ENCODE measurements at regions not wholly inside any gene's neighbourhood (a gene's known extent, or its start where the extent isn't known, plus 50 kb on each side); places are given as distances from the start of the nearest gene placed in this dataset.

DNA sequence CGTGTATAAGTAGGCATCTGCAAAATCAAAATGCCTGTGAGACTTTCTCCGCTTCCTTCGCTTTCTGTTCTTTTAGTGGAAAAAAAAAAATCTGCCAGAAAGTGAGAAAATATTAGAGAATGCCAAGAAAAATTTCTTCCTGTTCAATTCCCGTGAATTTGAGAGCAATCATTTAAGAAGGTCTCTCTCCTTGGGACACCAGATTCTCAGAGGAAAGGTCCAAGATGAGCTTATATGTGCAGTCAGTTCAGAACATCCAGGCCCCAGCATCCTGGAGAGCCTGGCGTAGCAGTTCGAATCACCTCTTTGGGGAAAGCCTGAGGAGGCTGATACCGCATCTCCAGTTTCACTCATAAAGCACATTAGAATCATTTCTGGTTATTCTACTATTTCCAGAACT, 912.8 kb downstream of the GALC start:
- no peaks in the 10 kb centered on the region for H3K9me2 ChIP-seq (ENCODE audit: insufficient read depth)
- Mint-ChIP-seq H3K27me3 (ENCODE audit: insufficient read depth, low read depth, poor library complexity) (no peaks in the 10 kb centered on the region), H3K9me3 (no peaks in the 10 kb centered on the region), H3K27ac (no peak overlapping the region), H3K36me3 (ENCODE audit: low read depth) (no peaks in the 10 kb centered on the region), H3K4me1 (peaks cover 41% of the 10 kb centered on the region), H3K4me3 (no peak overlapping the region)
- no peak overlapping the region for H2AFZ ChIP-seq
- peaks cover 29% of the 10 kb centered on the region for H3K4me1 ChIP-seq (ENCODE audit: insufficient read depth)
- no peak overlapping the region for H3K27ac ChIP-seq (ENCODE audit: low read depth)
- no peak for DNase-seq (ENCODE audit: low spot score)
- no peaks in the 10 kb centered on the region for H3K27me3 ChIP-seq (ENCODE audit: insufficient read depth)
- H3K4me2 ChIP-seq: no peak overlapping the region
- no peak for ATAC-seq
- H3K4me3 ChIP-seq: no peak overlapping the region
- no peaks in the 10 kb centered on the region for H4K20me1 ChIP-seq (replicated peaks; ENCODE audit: insufficient read depth)
- H3F3A ChIP-seq (replicated peaks; ENCODE audit: low read depth): no peaks in the 10 kb centered on the region
- TF ChIP-seq CREB1 (CRISPR knock-in tag; IDR thresholded peaks at IDR 0.05; ENCODE audit: low read depth): no peak
- TF ChIP-seq JUNB (IDR thresholded peaks at IDR 0.05; ENCODE audit: unreplicated experiment): no peak
- no peak for TF ChIP-seq EZH2 (IDR thresholded peaks at IDR 0.05; ENCODE audit: low read depth, unreplicated experiment)
- no peak for TF ChIP-seq NANOG (IDR thresholded peaks at IDR 0.05; ENCODE audit: borderline replicate concordance)
- no peak for TF ChIP-seq ZNF331 (CRISPR knock-in tag; IDR thresholded peaks at IDR 0.05; ENCODE audit: low read depth)
- TF ChIP-seq STAT1 (IDR thresholded peaks at IDR 0.05; ENCODE audit: unreplicated experiment): no peak
- TF ChIP-seq POLR2AphosphoS5 (IDR thresholded peaks at IDR 0.05; ENCODE audit: low read depth): no peak
- TF ChIP-seq, protein P1, sequence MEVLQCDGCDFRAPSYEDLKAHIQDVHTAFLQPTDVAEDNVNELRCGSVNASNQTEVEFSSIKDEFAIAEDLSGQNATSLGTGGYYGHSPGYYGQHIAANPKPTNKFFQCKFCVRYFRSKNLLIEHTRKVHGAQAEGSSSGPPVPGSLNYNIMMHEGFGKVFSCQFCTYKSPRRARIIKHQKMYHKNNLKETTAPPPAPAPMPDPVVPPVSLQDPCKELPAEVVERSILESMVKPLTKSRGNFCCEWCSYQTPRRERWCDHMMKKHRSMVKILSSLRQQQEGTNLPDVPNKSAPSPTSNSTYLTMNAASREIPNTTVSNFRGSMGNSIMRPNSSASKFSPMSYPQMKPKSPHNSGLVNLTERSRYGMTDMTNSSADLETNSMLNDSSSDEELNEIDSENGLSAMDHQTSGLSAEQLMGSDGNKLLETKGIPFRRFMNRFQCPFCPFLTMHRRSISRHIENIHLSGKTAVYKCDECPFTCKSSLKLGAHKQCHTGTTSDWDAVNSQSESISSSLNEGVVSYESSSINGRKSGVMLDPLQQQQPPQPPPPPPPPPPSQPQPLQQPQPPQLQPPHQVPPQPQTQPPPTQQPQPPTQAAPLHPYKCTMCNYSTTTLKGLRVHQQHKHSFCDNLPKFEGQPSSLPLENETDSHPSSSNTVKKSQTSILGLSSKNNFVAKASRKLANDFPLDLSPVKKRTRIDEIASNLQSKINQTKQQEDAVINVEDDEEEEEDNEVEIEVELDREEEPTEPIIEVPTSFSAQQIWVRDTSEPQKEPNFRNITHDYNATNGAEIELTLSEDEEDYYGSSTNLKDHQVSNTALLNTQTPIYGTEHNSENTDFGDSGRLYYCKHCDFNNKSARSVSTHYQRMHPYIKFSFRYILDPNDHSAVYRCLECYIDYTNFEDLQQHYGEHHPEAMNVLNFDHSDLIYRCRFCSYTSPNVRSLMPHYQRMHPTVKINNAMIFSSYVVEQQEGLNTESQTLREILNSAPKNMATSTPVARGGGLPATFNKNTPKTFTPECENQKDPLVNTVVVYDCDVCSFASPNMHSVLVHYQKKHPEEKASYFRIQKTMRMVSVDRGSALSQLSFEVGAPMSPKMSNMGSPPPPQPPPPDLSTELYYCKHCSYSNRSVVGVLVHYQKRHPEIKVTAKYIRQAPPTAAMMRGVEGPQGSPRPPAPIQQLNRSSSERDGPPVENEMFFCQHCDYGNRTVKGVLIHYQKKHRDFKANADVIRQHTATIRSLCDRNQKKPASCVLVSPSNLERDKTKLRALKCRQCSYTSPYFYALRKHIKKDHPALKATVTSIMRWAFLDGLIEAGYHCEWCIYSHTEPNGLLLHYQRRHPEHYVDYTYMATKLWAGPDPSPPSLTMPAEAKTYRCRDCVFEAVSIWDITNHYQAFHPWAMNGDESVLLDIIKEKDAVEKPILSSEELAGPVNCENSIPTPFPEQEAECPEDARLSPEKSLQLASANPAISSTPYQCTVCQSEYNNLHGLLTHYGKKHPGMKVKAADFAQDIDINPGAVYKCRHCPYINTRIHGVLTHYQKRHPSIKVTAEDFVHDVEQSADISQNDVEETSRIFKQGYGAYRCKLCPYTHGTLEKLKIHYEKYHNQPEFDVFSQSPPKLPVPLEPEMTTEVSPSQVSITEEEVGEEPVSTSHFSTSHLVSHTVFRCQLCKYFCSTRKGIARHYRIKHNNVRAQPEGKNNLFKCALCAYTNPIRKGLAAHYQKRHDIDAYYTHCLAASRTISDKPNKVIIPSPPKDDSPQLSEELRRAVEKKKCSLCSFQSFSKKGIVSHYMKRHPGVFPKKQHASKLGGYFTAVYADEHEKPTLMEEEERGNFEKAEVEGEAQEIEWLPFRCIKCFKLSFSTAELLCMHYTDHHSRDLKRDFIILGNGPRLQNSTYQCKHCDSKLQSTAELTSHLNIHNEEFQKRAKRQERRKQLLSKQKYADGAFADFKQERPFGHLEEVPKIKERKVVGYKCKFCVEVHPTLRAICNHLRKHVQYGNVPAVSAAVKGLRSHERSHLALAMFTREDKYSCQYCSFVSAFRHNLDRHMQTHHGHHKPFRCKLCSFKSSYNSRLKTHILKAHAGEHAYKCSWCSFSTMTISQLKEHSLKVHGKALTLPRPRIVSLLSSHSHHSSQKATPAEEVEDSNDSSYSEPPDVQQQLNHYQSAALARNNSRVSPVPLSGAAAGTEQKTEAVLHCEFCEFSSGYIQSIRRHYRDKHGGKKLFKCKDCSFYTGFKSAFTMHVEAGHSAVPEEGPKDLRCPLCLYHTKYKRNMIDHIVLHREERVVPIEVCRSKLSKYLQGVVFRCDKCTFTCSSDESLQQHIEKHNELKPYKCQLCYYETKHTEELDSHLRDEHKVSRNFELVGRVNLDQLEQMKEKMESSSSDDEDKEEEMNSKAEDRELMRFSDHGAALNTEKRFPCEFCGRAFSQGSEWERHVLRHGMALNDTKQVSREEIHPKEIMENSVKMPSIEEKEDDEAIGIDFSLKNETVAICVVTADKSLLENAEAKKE (CRISPR knock-in tag; IDR thresholded peaks at IDR 0.05): no peak
- TF ChIP-seq, protein P2, sequence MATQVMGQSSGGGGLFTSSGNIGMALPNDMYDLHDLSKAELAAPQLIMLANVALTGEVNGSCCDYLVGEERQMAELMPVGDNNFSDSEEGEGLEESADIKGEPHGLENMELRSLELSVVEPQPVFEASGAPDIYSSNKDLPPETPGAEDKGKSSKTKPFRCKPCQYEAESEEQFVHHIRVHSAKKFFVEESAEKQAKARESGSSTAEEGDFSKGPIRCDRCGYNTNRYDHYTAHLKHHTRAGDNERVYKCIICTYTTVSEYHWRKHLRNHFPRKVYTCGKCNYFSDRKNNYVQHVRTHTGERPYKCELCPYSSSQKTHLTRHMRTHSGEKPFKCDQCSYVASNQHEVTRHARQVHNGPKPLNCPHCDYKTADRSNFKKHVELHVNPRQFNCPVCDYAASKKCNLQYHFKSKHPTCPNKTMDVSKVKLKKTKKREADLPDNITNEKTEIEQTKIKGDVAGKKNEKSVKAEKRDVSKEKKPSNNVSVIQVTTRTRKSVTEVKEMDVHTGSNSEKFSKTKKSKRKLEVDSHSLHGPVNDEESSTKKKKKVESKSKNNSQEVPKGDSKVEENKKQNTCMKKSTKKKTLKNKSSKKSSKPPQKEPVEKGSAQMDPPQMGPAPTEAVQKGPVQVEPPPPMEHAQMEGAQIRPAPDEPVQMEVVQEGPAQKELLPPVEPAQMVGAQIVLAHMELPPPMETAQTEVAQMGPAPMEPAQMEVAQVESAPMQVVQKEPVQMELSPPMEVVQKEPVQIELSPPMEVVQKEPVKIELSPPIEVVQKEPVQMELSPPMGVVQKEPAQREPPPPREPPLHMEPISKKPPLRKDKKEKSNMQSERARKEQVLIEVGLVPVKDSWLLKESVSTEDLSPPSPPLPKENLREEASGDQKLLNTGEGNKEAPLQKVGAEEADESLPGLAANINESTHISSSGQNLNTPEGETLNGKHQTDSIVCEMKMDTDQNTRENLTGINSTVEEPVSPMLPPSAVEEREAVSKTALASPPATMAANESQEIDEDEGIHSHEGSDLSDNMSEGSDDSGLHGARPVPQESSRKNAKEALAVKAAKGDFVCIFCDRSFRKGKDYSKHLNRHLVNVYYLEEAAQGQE (IDR thresholded peaks at IDR 0.05; ENCODE audit: unreplicated experiment): no peak
- no peaks in the 10 kb centered on the region for H3K36me3 ChIP-seq (ENCODE audit: insufficient read depth)
- H3K79me2 ChIP-seq (replicated peaks; ENCODE audit: insufficient read depth): no peaks in the 10 kb centered on the region

All from GM23338 (cell line).